ENCODE measurements at regions not wholly inside any gene's neighbourhood (a gene's known extent, or its start where the extent isn't known, plus 50 kb on each side); places are given as distances from the start of the nearest gene placed in this dataset.
"Not testable (repeated sequence)": the region's sequence is repeated elsewhere in the genome, so short reads cannot be mapped to it uniquely, and the experiment has no call there.

- no peak for TF ChIP-seq CTCF (IDR thresholded peaks at IDR 0.05; ENCODE audit: extremely low read depth, missing control alignments)
- no peak for DNase-seq (ENCODE audit: low spot score)
Measured at GRCh38 chr2:242041816-242042215, 172.3 kb downstream of the RTP5 start.

DNA sequence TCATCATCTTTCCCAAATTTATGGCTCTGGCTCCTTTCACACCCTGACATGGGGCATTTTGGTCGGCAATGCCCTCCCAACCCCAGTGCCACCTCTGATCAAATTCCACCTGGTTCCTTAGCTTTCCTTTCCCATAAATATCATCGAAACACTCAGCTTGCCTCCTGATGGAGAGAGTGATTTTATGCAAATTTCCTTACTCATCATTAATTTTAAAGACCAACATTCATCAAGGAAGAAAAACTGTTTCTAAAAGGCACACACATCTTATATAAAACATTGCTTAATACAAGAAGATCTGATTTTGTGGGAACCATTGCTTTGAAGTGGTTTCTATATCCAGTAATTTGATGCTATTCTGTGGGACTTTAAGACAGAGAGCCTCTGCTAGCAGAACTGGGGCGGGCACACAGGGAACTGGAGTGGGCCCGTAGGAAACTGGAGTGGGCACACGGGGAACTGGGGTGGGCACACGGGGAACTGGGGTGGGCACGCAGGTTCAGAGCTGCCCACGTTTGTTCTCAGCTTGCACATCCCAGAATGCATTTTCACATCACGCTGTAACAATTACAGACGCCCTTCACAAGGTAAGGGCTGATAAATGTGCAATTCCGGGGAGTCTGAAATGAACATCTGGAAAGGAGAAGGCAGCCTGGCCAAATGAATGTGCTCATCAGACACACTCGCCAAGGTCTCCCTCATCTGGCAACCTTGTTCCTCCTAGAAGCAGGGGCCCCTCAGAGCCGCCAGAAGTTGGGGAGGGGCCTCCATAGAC lies 174.2 kb downstream of the RTP5 start:
- no peak for DNase-seq (ENCODE audit: low spot score)
- TF ChIP-seq CTCF (IDR thresholded peaks at IDR 0.05; ENCODE audit: extremely low read depth, missing control alignments) = no peak

- DNase-seq (ENCODE audit: low spot score) = no peak
- TF ChIP-seq CTCF (IDR thresholded peaks at IDR 0.05; ENCODE audit: extremely low read depth, missing control alignments) = no peak
Measured at GRCh38 chr2:242044313-242044590, 174.7 kb downstream of the RTP5 start.

DNA sequence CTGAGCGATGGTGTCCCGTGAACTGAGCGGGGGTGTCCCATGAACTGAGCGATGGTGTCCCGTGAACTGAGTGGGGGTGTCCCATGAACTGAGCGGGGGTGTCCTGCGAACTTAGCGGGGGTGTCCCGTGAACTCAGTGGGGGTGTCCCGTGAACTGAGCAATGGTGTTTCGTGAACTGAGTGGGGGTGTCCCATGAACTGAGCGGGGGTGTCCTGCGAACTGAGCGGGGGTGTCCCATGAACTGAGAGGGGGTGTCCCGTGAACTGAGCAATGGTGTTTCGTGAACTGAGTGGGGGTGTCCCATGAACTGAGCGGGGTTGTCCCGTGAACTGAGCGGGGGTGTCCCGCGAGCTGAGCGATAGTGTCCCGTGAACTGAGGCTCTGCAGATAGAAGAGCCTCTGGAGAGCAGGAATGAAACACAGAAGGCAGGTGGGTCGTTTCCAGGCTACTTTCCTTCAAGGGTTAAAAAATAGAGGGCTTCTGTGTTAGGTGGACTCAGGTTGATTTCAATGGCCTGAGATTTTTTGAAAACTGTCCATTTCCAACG lies 176.1 kb downstream of the RTP5 start:
- not testable (repeated sequence) for DNase-seq (ENCODE audit: low spot score)

GRCh38 chr2:242046206-242046826 lies 176.8 kb downstream of the RTP5 start:
- no peak for DNase-seq (ENCODE audit: low spot score)

GRCh38 chr2:242047963-242048362 lies 178.4 kb downstream of the RTP5 start:
- DNase-seq (ENCODE audit: low spot score) = no peak
- no peak for TF ChIP-seq CTCF (IDR thresholded peaks at IDR 0.05; ENCODE audit: extremely low read depth, missing control alignments)

More at GRCh38 chr2:242046206-242046826, 176.8 kb downstream of the RTP5 start:
- no peak for TF ChIP-seq CTCF (IDR thresholded peaks at IDR 0.05; ENCODE audit: extremely low read depth, missing control alignments)

- no peak for TF ChIP-seq CTCF (IDR thresholded peaks at IDR 0.05; ENCODE audit: extremely low read depth, missing control alignments)
- DNase-seq (ENCODE audit: low spot score) = no peak
Measured at GRCh38 chr2:242048479-242048878, 178.9 kb downstream of the RTP5 start.

DNA sequence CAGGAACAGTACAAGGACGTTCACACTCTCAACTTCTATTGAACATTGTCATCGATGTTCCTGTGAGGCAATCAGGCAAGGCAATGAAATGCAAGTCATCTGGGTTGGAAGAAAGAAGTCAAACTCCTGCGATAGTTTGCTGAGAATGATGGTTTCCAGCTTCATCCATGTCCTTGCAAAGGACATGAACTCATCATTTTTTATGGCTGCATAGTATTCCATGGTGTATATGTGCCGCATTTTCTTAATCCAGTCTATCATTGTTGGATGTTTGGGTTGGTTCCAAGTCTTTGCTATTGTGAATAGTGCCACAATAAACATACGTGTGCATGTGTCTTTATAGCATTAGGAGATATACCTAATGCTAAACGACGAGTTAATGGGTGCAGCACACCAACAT lies 180.0 kb downstream of the RTP5 start:
- not testable (repeated sequence) for DNase-seq (ENCODE audit: low spot score)
